ENCODE measurements at regions not wholly inside any gene's neighbourhood (a gene's known extent, or its start where the extent isn't known, plus 50 kb on each side); places are given as distances from the start of the nearest gene placed in this dataset.
"Not testable (repeated sequence)": the region's sequence is repeated elsewhere in the genome, so short reads cannot be mapped to it uniquely, and the experiment has no call there.

- H3K79me2 ChIP-seq (ENCODE audit: control insufficient read depth, low read length), result no peaks in the 10 kb centered on the region
- H3K4me1 ChIP-seq (ENCODE audit: control insufficient read depth, low read length), result no peaks in the 10 kb centered on the region
- no peaks in the 10 kb centered on the region for H3K9me3 ChIP-seq (ENCODE audit: control insufficient read depth, insufficient read depth, low read length)
- no peak for TF ChIP-seq EZH2phosphoT487 (IDR thresholded peaks at IDR 0.05; ENCODE audit: borderline replicate concordance, low read length)
- TF ChIP-seq CTCF (IDR thresholded peaks at IDR 0.05; ENCODE audit: low read depth, low read length, poor library complexity, severe bottlenecking), result no peak
- H3K9me2 ChIP-seq (replicated peaks; ENCODE audit: control insufficient read depth, low read length), result no peaks in the 10 kb centered on the region
- no peaks in the 10 kb centered on the region for H3K27me3 ChIP-seq (ENCODE audit: control insufficient read depth, low read length)
- H3F3A ChIP-seq (ENCODE audit: control insufficient read depth, insufficient read depth), result no peaks in the 10 kb centered on the region
- H3K4me3 ChIP-seq (ENCODE audit: low read length), result no peak overlapping the region
- no peak overlapping the region for H3K4me2 ChIP-seq (ENCODE audit: low read length)
- no peak overlapping the region for H3K27ac ChIP-seq (ENCODE audit: low read depth, low read length)
- H4K20me1 ChIP-seq (ENCODE audit: control insufficient read depth, insufficient read depth, low read depth, low read length), result no peaks in the 10 kb centered on the region
- H3K36me3 ChIP-seq (ENCODE audit: control insufficient read depth, low read length), result no peaks in the 10 kb centered on the region
Observed at GRCh38 chr14:21768875-21769257, 95.2 kb upstream of the OR4E1 start.

GRCh38 chr14:21768116-21768874 is 94.7 kb upstream of the OR4E1 start:
- H3K36me3 ChIP-seq (ENCODE audit: control insufficient read depth, low read length), result no peaks in the 10 kb centered on the region
- H3K9me3 ChIP-seq (ENCODE audit: control insufficient read depth, insufficient read depth, low read length), result no peaks in the 10 kb centered on the region
- no peaks in the 10 kb centered on the region for H4K20me1 ChIP-seq (ENCODE audit: control insufficient read depth, insufficient read depth, low read depth, low read length)
- no peaks in the 10 kb centered on the region for H3K27me3 ChIP-seq (ENCODE audit: control insufficient read depth, low read length)
- H3K27ac ChIP-seq (ENCODE audit: low read depth, low read length), result no peak overlapping the region
- TF ChIP-seq EZH2phosphoT487 (IDR thresholded peaks at IDR 0.05; ENCODE audit: borderline replicate concordance, low read length) (no peak), CTCF (IDR thresholded peaks at IDR 0.05; ENCODE audit: low read depth, low read length, poor library complexity, severe bottlenecking) (peak; percentile 63)
- H3F3A ChIP-seq (ENCODE audit: control insufficient read depth, insufficient read depth), result no peaks in the 10 kb centered on the region
- no peaks in the 10 kb centered on the region for H3K4me1 ChIP-seq (ENCODE audit: control insufficient read depth, low read length)
- no peak overlapping the region for H3K4me3 ChIP-seq (ENCODE audit: low read length)
- H3K79me2 ChIP-seq (ENCODE audit: control insufficient read depth, low read length), result no peaks in the 10 kb centered on the region
- H3K4me2 ChIP-seq (ENCODE audit: low read length), result no peak overlapping the region
- no peaks in the 10 kb centered on the region for H3K9me2 ChIP-seq (replicated peaks; ENCODE audit: control insufficient read depth, low read length)

- H3K79me2 ChIP-seq (ENCODE audit: control insufficient read depth, low read length); H4K20me1 ChIP-seq (ENCODE audit: control insufficient read depth, insufficient read depth, low read depth, low read length); H3K4me2 ChIP-seq (ENCODE audit: low read length); H3K27me3 ChIP-seq (ENCODE audit: control insufficient read depth, low read length); H3K9me3 ChIP-seq (ENCODE audit: control insufficient read depth, insufficient read depth, low read length); H3K27ac ChIP-seq (ENCODE audit: low read depth, low read length); H3K36me3 ChIP-seq (ENCODE audit: control insufficient read depth, low read length); H3F3A ChIP-seq (ENCODE audit: control insufficient read depth, insufficient read depth); H3K4me1 ChIP-seq (ENCODE audit: control insufficient read depth, low read length); H3K4me3 ChIP-seq (ENCODE audit: low read length); H3K9me2 ChIP-seq (replicated peaks; ENCODE audit: control insufficient read depth, low read length): not testable (repeated sequence)
Observed at GRCh38 chr14:21760360-21760759, 86.7 kb upstream of the OR4E1 start.

- Histone ChIP-seq H3K4me2 (ENCODE audit: low read length) (no peak overlapping the region), H3K4me3 (ENCODE audit: low read length) (no peak overlapping the region), H3K9me2 (replicated peaks; ENCODE audit: control insufficient read depth, low read length) (no peaks in the 10 kb centered on the region), H3K79me2 (ENCODE audit: control insufficient read depth, low read length) (no peaks in the 10 kb centered on the region), H4K20me1 (ENCODE audit: control insufficient read depth, insufficient read depth, low read depth, low read length) (no peaks in the 10 kb centered on the region), H3K9me3 (ENCODE audit: control insufficient read depth, insufficient read depth, low read length) (no peaks in the 10 kb centered on the region), H3F3A (ENCODE audit: control insufficient read depth, insufficient read depth) (no peaks in the 10 kb centered on the region), H3K27me3 (ENCODE audit: control insufficient read depth, low read length) (0 out of 2 replicates have a peak, but pooled peaks cover 2% of the 10 kb centered on the region), H3K4me1 (ENCODE audit: control insufficient read depth, low read length) (no peaks in the 10 kb centered on the region), H3K36me3 (ENCODE audit: control insufficient read depth, low read length) (no peaks in the 10 kb centered on the region), H3K27ac (ENCODE audit: low read depth, low read length) (no peak overlapping the region)
- TF ChIP-seq CTCF (IDR thresholded peaks at IDR 0.05; ENCODE audit: low read depth, low read length, poor library complexity, severe bottlenecking), result no peak
- no peak for TF ChIP-seq EZH2phosphoT487 (IDR thresholded peaks at IDR 0.05; ENCODE audit: borderline replicate concordance, low read length)
Observed at GRCh38 chr14:21749306-21749868, 75.8 kb upstream of the OR4E1 start.

All from DOHH2 (cell line).